GM12872 (cell line): ENCODE measurements at regions not wholly inside any gene's neighbourhood (a gene's known extent, or its start where the extent isn't known, plus 50 kb on each side); places are given as distances from the start of the nearest gene placed in this dataset.

ENCODE experiments used
- TF ChIP-seq, protein P1 (sequence below): IDR thresholded peaks from 3 replicates; pipeline ENCODE4 v1.5.1; 2011; ENCODE audit warnings: low read depth, mild to moderate bottlenecking, low read length, moderate library complexity; ENCODE audit not compliant: insufficient read depth

DNA sequence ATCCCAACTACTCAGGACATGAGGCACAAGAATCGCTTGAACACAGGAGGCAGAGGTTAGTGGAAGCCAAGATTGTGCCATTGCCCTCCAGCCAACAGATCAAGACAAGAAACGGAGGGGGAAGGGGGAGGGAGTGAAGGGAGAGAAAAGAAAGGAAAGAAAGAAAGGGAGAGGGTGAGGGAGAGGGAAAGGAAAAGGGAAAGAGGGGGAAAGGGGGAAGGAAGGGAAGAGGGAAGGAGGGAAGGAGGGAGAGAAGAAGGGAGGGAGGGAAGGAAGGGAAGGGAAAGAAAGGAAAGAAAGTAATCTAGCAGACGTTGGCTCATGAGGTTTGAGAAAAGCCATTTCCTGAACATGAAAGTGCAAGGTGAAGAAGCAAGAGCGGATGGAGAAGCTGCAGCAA, 53.1 kb upstream of the SETMAR start:
- TF ChIP-seq, protein P1, sequence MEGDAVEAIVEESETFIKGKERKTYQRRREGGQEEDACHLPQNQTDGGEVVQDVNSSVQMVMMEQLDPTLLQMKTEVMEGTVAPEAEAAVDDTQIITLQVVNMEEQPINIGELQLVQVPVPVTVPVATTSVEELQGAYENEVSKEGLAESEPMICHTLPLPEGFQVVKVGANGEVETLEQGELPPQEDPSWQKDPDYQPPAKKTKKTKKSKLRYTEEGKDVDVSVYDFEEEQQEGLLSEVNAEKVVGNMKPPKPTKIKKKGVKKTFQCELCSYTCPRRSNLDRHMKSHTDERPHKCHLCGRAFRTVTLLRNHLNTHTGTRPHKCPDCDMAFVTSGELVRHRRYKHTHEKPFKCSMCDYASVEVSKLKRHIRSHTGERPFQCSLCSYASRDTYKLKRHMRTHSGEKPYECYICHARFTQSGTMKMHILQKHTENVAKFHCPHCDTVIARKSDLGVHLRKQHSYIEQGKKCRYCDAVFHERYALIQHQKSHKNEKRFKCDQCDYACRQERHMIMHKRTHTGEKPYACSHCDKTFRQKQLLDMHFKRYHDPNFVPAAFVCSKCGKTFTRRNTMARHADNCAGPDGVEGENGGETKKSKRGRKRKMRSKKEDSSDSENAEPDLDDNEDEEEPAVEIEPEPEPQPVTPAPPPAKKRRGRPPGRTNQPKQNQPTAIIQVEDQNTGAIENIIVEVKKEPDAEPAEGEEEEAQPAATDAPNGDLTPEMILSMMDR, result no peak

DNA sequence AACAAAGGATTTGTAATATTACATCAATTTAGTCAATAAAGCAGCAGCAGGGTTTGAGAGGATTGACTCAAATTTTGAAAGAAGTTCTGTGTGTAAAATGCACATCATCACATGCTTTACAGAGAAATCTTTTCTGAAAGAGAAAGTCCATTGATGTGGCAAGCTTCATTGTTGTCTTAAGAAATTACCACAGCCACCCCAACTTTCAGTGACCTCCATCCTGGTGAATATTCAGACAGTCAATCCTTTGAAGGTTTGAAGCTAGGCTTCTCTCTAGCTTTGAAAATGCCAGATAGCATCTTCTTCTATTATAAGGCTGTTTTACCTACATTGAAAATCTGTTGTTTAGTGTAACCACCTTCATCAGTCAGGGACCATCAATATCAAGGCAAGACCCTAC, 51.8 kb upstream of the SETMAR start:
- TF ChIP-seq, protein P1, result no peak
